ENCODE measurements at regions not wholly inside any gene's neighbourhood (a gene's known extent, or its start where the extent isn't known, plus 50 kb on each side); places are given as distances from the start of the nearest gene placed in this dataset.

GRCh38 chr1:56250809-56251208, 328.6 kb downstream of the PLPP3 start:
- TF ChIP-seq CTCF (IDR thresholded peaks at IDR 0.05) (no peak), POLR2A (IDR thresholded peaks at IDR 0.05) (no peak), EP300 (IDR thresholded peaks at IDR 0.05) (no peak), POLR2AphosphoS5 (IDR thresholded peaks at IDR 0.05) (no peak)

Data from suprapubic skin (tissue), 4 donors.